Stimulated activated CD4-positive, alpha-beta T cell treated with anti-CD3 and anti-CD28 coated beads, Interleukin-12 subunit alpha, Interleukin-12 subunit beta, amount 100 ng/mL, for 48 hours (primary cell): ENCODE measurements at regions not wholly inside any gene's neighbourhood (a gene's known extent, or its start where the extent isn't known, plus 50 kb on each side); places are given as distances from the start of the nearest gene placed in this dataset.
"Not testable (repeated sequence)": the region's sequence is repeated elsewhere in the genome, so short reads cannot be mapped to it uniquely, and the experiment has no call there.

Experiments used
- DNase-seq, 3 donors: peaks; one replicate each; pipeline ENCODE4 v3.0.0-alpha.2; 2020; ENCODE audit warnings: low read depth in 2 of 3, low spot score in 1 of 3

DNA sequence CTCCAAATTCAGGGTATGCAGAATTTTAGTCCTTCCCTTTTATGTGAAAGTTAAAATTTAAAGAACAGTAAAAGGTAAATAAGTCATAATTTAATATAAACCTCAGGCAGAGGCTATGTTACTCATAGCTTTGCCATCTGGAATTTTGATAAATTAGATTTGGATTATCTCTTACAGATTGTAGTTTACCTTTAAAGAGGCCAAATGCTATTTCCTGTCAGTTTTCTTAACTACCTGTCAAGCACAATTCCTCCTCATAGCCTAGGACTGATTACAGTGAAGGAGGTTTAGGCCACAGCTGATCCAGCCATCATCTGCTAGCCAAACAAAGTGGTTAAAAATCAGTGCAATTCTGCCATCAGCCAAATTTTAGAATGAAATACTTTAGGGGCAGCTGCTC, 128.1 kb downstream of the MFAP3L start:
- no peak for DNase-seq

- not testable (repeated sequence) for DNase-seq
These were observed 131.4 kb downstream of the MFAP3L start for GRCh38 chr4:169894767-169895166.

GRCh38 chr4:169885893-169886292, 128.1 kb upstream of the HPF1 start:
- DNase-seq: no peak

DNA sequence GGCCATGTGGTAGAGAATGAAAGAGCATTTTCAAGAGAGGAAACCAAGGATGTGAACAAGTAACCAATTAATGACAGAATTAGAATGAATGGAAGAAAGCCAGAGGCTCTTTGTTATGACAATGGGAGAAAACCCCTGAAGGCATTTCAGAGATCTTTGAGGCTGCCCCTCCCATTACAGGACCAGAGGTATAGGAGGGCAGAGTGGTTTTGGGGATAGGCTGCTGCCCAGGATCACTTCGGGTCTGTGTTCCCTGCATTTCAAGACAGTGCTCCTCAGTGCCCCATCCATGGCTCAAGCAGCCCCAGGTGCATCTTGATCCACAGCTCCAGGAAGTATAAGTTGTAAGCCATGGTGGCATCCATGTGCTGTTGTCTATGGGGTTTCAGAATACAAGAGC, 124.0 kb upstream of the HPF1 start:
- no peak for DNase-seq

GRCh38 chr4:169870507-169870906, 112.8 kb upstream of the HPF1 start:
- DNase-seq: no peak

DNA sequence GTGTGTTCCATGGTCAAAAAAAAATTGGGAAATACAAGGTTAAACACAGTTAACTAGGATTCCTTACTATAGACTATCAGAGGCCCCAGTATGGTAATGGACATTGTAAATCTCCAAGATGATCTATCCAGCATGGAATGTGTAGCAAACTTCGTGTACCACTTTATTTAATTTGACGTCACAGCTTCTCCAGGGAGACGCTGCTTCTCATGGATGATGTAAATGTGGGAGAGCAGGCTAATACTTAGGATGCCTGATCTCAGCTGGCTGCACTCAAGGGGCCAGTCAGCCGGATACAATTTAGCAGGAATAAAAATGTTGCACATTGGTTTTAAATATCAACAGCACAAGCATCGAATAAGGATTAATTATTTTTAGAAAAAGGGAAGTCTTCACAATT, 111.7 kb upstream of the HPF1 start:
- no peak for DNase-seq

GRCh38 chr4:169861593-169861992, 103.8 kb upstream of the HPF1 start:
- no peak for DNase-seq

DNA sequence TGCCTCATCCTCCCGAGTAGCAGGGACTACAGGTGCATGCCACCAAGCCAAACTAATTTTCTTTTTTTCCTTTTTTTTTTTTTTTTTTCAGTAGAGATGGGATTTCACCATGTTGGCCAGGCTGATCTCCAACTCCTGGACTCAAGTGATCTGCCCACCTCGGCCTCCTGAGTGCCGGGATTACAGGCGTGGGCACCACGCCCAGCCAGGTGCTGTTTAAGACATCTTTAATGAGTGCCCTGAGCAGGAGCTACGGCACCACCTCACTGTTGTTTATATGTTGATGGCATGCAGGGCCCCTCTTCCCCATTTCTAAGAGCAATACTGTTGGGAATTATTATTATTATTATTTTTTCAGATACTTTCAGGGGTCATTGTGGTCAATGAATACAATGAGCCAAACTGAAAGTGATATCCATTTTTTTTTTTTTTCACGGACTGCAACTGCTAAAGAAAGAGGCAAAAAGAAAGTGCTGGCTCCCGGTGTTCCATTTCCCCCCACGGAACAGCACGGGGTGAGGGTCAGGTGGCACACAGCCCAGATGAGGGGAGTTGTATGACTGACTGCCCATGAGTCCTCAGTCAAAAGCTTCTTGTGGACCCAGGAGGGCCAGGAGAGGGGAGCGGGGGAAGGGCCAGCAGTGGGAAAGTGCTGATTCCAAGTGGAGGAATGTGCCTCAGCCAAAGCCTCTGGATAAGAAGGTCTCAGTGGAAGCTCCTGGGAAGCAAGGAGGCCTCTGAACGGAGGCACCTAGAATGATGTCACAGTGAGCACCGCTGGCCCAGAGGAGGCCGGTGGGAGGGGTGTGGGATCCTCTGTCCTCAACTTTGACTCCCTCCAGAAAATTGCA, 101.8 kb upstream of the HPF1 start:
- DNase-seq: no peak

GRCh38 chr4:169854090-169854489, 96.3 kb upstream of the HPF1 start:
- no peak for DNase-seq

DNA sequence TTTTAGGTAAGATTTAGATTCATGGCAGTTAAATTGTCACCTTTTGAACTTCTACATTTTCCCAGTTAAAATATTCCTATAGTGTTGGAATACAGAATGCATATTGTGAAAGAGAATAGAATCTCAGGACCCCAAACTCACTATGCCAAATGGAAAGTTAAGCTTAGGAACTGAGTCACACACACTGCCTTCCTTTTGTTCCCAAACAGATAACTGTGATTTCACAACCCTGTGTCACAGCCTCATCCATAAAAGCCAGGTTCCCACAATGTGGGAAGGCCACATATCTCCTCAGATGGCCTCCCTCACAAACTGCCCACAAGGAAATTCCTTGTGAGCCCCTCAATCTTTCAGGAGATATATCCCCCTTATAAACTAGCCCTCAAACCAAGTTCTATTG, 94.7 kb upstream of the HPF1 start:
- no peak for DNase-seq

DNA sequence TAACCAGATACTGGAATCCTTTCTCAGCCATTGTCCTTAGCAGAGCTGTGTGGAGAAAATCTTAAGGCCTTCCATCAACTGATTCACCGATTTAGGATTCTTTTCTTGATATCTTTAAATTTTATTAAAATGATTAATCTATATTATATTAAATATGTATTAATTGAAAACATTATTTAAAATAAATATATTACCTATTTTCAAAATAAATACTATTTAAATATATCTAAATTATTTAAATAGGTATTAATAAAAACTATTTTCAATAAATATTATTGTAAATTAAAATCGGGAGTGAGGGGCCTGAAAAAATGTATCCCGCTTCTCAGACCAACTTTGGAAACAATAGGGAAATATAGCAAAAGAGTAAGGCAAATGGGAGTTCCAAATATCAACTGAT, 94.0 kb upstream of the HPF1 start:
- no peak for DNase-seq

- no peak for DNase-seq
These were observed 91.7 kb upstream of the HPF1 start for GRCh38 chr4:169849456-169849855.

- no peak for DNase-seq
These were observed 90.3 kb upstream of the HPF1 start for GRCh38 chr4:169848018-169848417.

- no peak for DNase-seq
These were observed 89.4 kb upstream of the HPF1 start for GRCh38 chr4:169847171-169847570.

DNA sequence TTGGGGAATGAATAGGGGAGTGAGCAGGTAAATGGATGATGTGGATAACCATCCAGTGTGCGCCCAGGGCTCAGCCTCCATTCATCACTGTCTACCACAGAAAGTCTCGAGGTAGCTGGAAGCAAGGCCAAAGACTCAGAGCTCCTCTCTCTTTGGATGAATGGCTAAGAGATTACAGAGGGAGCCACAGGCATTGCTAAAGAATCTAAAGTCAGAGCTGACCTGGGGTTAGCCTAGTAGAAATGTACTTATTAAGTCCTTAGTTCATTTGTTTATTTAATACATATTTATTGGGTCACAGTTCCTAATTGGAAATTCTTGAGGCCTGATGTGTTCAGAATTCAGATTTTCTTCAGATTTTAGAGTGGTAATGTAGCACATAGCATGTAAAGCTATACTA, 88.7 kb upstream of the HPF1 start:
- DNase-seq: no peak

DNA sequence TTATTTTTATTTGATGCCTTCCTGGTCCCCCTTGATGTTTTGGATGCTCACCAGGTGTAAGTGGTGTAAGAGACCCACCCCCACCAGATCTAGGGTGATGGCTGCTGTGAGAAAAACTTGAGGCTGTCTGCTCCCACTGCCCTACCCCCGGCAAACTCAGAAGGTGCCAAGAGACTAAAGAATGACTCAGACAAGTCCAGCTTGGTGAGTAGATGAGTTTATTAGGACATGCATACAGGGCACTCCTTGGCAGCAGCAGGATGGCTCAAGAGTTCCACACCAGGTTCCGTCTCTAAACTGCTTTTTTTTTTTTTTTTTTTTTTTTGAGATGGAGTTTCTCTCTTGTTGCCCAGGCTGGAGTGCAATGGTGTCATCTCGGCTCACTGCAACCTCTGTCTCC, 84.0 kb upstream of the HPF1 start:
- DNase-seq: no peak

- DNase-seq: no peak
These were observed 82.8 kb upstream of the HPF1 start for GRCh38 chr4:169840554-169840953.

GRCh38 chr4:169828329-169828728, 70.6 kb upstream of the HPF1 start:
- DNase-seq: not testable (repeated sequence)

- DNase-seq: no peak
These were observed 69.0 kb upstream of the HPF1 start for GRCh38 chr4:169826634-169827187.

DNA sequence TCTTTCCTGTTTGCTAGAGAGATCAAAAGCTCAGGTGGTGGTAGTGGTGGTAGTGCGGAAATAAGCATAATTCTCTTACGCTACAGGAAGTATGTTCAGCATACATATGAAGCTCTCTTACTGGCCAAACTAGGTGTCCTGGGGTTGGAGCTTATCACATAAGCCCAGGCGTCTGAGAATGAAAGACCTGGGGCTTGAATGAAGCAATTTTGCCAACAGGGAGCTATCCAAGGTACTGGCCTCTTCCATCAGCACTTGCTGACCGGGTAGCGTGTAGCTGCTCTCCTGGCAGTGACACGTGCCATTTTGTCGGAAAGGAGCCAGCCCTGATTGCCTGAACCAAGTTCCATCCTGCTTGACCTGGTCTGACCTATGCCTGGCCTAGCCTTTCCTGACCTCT, 65.9 kb upstream of the HPF1 start:
- DNase-seq: no peak

DNA sequence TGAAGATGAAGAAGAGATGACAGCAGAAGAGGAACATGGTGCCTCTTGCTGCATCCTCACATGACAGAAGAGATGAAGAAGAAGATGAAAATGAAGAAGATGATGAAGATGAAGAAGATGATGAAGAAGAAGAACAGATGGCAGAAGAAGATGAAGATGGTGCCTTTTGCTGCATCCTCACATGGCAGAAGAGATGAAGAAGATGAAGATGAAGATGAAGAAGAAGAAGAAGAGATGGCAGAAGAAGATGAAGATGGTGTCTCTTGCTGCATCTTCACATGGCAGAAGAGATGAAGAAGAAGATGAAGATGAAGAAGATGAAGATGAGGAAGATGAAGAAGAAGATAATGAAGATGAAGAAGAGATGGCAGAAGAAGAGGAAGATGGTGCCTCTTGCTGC, 63.7 kb upstream of the HPF1 start:
- no peak for DNase-seq

- DNase-seq: no peak
These were observed 60.4 kb upstream of the HPF1 start for GRCh38 chr4:169818063-169818679.

DNA sequence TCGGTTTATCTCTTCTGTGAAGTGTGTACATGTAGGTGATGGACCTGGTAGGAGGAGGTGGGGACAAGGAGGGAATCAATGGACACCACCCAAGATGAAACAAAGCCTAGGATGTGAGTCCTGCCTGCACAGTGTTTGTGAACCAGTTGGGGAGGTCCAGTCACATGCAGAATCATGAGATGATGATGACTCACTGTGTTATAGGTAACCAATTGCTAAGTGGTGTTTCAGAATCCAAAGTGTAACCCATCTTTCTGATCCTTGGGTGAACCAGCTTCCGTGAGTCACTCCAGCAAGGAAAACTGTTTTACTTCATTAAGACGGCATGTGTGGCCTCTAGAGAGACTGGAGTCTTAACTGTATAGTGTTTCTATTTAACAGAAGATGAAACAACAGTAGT, 57.9 kb upstream of the HPF1 start:
- DNase-seq: no peak
